K562 (cell line): ENCODE measurements at regions not wholly inside any gene's neighbourhood (a gene's known extent, or its start where the extent isn't known, plus 50 kb on each side); places are given as distances from the start of the nearest gene placed in this dataset.
A peak's percentile ranks its signal among the peaks of the same experiment; 100 is the strongest.

Experiments used
- ATAC-seq: fragments of 200-7000 bp; cut with Tn5 transposase; 3 replicates; pipeline ENCODE4 v1.9.1; 2020; ENCODE audit warnings: moderate library complexity
- BruUV-seq: library from RNA; stranded (reverse); fragments of 400-500 nt; replicated peaks from 2 replicates; lab custom pipeline; 2021; lab: Mats Ljungman, UMichigan
- CTCF ChIA-PET: fragments of 300-600 bp; formaldehyde crosslinking; extraction: SDS; loops from one replicate; lab custom pipeline; 2021; ENCODE audit warnings: low intra/inter-chr PET ratio; lab: Yijun Ruan, JAX
- POLR2A ChIA-PET: fragments of 300-600, 350-650 bp; sonication (Branson Sonifier 250); formaldehyde crosslinking; extraction: SDS; loops from one replicate; lab custom pipeline; 2021; ENCODE audit warnings: antibody characterized with exemption, inconsistent platforms; lab: Yijun Ruan, JAX
- DNase-seq, 4 experiments: peaks; one replicate each; pipeline versions ENCODE4 v3.0.0 to v3.0.0-alpha.2; 2011 to 2018; ENCODE audit warnings: low spot score in 3 of 4, mixed read lengths in 3 of 4; ENCODE audit errors: extremely low read depth in 1 of 4
- FAIRE-seq: peaks from 2 replicates; lab custom pipeline; 2011; peaks lifted over from hg19 to GRCh38; lab: Jason Lieb, UNC
- H2AFZ ChIP-seq: 2 replicates; pipeline ENCODE4 v1.6.0; 2011; ENCODE audit warnings: low read depth, low read length, control low read depth, inconsistent platforms
- H3K27ac ChIP-seq: fragments of 200-600 bp; 3 replicates; pipeline ENCODE4 v1.8.0; 2011; ENCODE audit warnings: low read depth, mild to moderate bottlenecking, control low read depth, inconsistent platforms, low read length, moderate library complexity, mixed read lengths; ENCODE audit errors: extremely low read depth
- H3K27me3 ChIP-seq, 2 experiments: fragments of 300-600 bp in 1 of 2; 2 replicates in 1 of 2; 3 replicates in 1 of 2; pipeline versions ENCODE4 v1.6.0 to v1.8.0; 2011; ENCODE audit warnings: inconsistent platforms in 2 of 2, low read length in 2 of 2, mild to moderate bottlenecking in 1 of 2, mixed read lengths in 1 of 2, moderate library complexity in 1 of 2; ENCODE audit not compliant: control insufficient read depth in 2 of 2, insufficient read depth in 2 of 2
- H3K36me3 ChIP-seq: fragments of 300-600 bp; 3 replicates; pipeline ENCODE4 v1.8.0; 2011; ENCODE audit warnings: mild to moderate bottlenecking, low read length, inconsistent platforms; ENCODE audit not compliant: control insufficient read depth, insufficient read depth
- H3K4me1 ChIP-seq, 2 experiments: fragments of 200-600 bp in 1 of 2; replicated peaks in 1 of 2; 2 replicates in 1 of 2; 3 replicates in 1 of 2; pipeline versions ENCODE4 v1.5.1 to v1.8.0; 2011; ENCODE audit warnings: inconsistent platforms in 2 of 2, low read length in 2 of 2, mild to moderate bottlenecking in 1 of 2, mixed read lengths in 1 of 2, moderate library complexity in 1 of 2; ENCODE audit not compliant: control insufficient read depth in 2 of 2, insufficient read depth in 2 of 2
- H3K4me2 ChIP-seq: 2 replicates; pipeline ENCODE4 v1.6.1; 2011; ENCODE audit warnings: low read length, control low read depth, inconsistent platforms, mixed read lengths; ENCODE audit not compliant: insufficient read depth
- H3K4me3 ChIP-seq: fragments of 200-600 bp; sonication (generic), shearing (Covaris generic); 2 replicates; pipeline ENCODE4 v1.5.1; 2016; ENCODE audit warnings: control low read depth, inconsistent platforms
- H3K79me2 ChIP-seq: fragments of 200-600 bp; 3 replicates; pipeline ENCODE4 v1.8.0; 2011; ENCODE audit warnings: low read length, inconsistent platforms; ENCODE audit not compliant: control insufficient read depth, insufficient read depth
- H3K9ac ChIP-seq, 2 experiments: 2 replicates each; pipeline versions ENCODE4 v1.6.0 to v1.6.1; 2011; ENCODE audit warnings: low read depth in 2 of 2, low read length in 2 of 2, control low read depth in 1 of 2, inconsistent platforms in 1 of 2, mild to moderate bottlenecking in 1 of 2, mixed read lengths in 1 of 2; ENCODE audit not compliant: insufficient read depth in 1 of 2
- H3K9me1 ChIP-seq: one replicate; pipeline ENCODE4 v1.6.0; 2011; ENCODE audit warnings: inconsistent platforms, mild to moderate bottlenecking, low read length, moderate library complexity; ENCODE audit not compliant: control insufficient read depth, insufficient read depth
- H3K9me3 ChIP-seq: replicated peaks from 2 replicates; pipeline ENCODE4 v1.5.1; 2011; ENCODE audit warnings: low read depth, low read length, inconsistent platforms; ENCODE audit not compliant: control insufficient read depth, insufficient read depth
- H4K20me1 ChIP-seq: replicated peaks from 2 replicates; pipeline ENCODE4 v1.6.1; 2011; ENCODE audit warnings: low read length, inconsistent platforms, mixed read lengths; ENCODE audit not compliant: control insufficient read depth, insufficient read depth
- CREB1 ChIP-seq, 2 experiments: sonication (generic) in 1 of 2; formaldehyde crosslinking in 1 of 2; IDR thresholded peaks; 2 replicates each; pipeline versions ENCODE4 v1.6.1 to v1.8.0; 2012 to 2022; ENCODE audit warnings: inconsistent platforms in 1 of 2, mild to moderate bottlenecking in 1 of 2, missing genetic modification reagents in 1 of 2, moderate library complexity in 1 of 2
- MCM5 ChIP-seq: fragments of 450-650 bp; IDR thresholded peaks from 2 replicates; pipeline ENCODE4 v1.6.1; 2016; ENCODE audit warnings: low read depth
- MEF2D ChIP-seq: conservative IDR thresholded peaks from 2 replicates; pipeline ENCODE4 v1.6.1; 2016; ENCODE audit warnings: low read depth, missing genetic modification characterization, missing compliant biosample characterization
- NFE2 ChIP-seq: IDR thresholded peaks from 2 replicates; pipeline ENCODE4 v1.6.1; 2014; ENCODE audit warnings: antibody characterized with exemption, low read depth
- RAD21 ChIP-seq, 2 experiments: fragments of 250-450 bp in 1 of 2; fragments of 450-650 bp in 1 of 2; sonication (Bioruptor Pico) in 1 of 2; formaldehyde crosslinking in 1 of 2; IDR thresholded peaks in 1 of 2; conservative IDR thresholded peaks in 1 of 2; 2 replicates each; pipeline versions ENCODE4 v1.4.0 to v1.8.0; 2020 to 2022; ENCODE audit warnings: mild to moderate bottlenecking in 2 of 2, moderate library complexity in 1 of 2
- TGIF2 ChIP-seq: sonication (generic); formaldehyde crosslinking; IDR thresholded peaks from 2 replicates; pipeline ENCODE4 v1.8.1; 2022; ENCODE audit warnings: mild to moderate bottlenecking, missing genetic modification reagents, moderate library complexity
- ZNF77 ChIP-seq: fragments of 250-450 bp; sonication (Bioruptor Pico); IDR thresholded peaks from 2 replicates; pipeline ENCODE4 v1.5.0; 2020
- WGBS: fragments of 100-300 bp; shearing (Covaris generic); methylation state at CpG from one replicate; pipeline ENCODE4 v1.1.6; 2016; ENCODE audit warnings: low coverage, mixed read lengths; ENCODE audit not compliant: insufficient coverage; ENCODE audit errors: missing lambda C conversion rate; 5-methylcytosine and 5-hydroxymethylcytosine counted together
- in situ Hi-C: fragments of 300-500 bp; cut with MboI; formaldehyde crosslinking; loops from 4 replicates; pipeline ENCODE4 v1.15.0; 2018; ENCODE audit warnings: inconsistent platforms, mixed read lengths
- intact Hi-C: fragments of 100-400 bp; cut with micrococcal nuclease; formaldehyde crosslinking; loops from 2 replicates; pipeline ENCODE4 v1.14.2; 2022
- TF ChIP-seq, protein P1 (sequence below), 2 experiments: fragments of 450-650 bp; formaldehyde crosslinking in 1 of 2; IDR thresholded peaks; 2 replicates each; pipeline versions ENCODE4 v1.4.0 to v1.6.1; 2014 to 2020; ENCODE audit warnings: mild to moderate bottlenecking in 2 of 2, borderline replicate concordance in 1 of 2, low read depth in 1 of 2
- TF ChIP-seq, protein P2 (sequence below): fragments of 450-650 bp; IDR thresholded peaks from 2 replicates; pipeline ENCODE4 v1.6.1; 2016; ENCODE audit warnings: mild to moderate bottlenecking

GRCh38 chr15:38690719-38691332, 126.2 kb upstream of the RASGRP1 start:
- Histone ChIP-seq H3K4me3 (no peak overlapping the region), H3K27ac (no peak overlapping the region), H3K79me2 (no peaks in the 10 kb centered on the region), H2AFZ (no peak overlapping the region), H3K9me3 (no peaks in the 10 kb centered on the region; the same call in 1 of the 2 replicates), H3K36me3 (no peaks in the 10 kb centered on the region), H3K4me2 (no peak overlapping the region), H3K9ac (no peak overlapping the region), H3K27me3 (no peaks in the 10 kb centered on the region; a peak in 1 of 5 replicates), H3K4me1 (no peaks in the 10 kb centered on the region), H4K20me1 (no peaks in the 10 kb centered on the region), H3K9me1 (no peaks in the 10 kb centered on the region)
- BruUV-seq, result no TSS peak
- ChIA-PET POLR2A (interaction anchor here (0.7 kb wide), 1 partner anchor 477 kb away, joined by 5 read pairs; no protein-coding TSS in a partner anchor), CTCF (interaction anchor here (0.9 to 1.0 kb wide), 2 partner anchors 9 to 217 kb away, joined by 3 to 5 read pairs; no protein-coding TSS in a partner anchor)
- FAIRE-seq, result peak; percentile 99
- in situ Hi-C loops, result loop anchor here (5.0 to 10.0 kb wide), 3 partner anchors 126 to 699 kb away; partner anchors contain the start of gene RASGRP1
- intact Hi-C loops, result no loop called here
- peak; percentile 90 for ATAC-seq
- peak; percentile 60 to 84 (median 66) for DNase-seq
- 1% methylated on average over 4 of the region's 4 CpGs for WGBS
- TF ChIP-seq MEF2D (tag), result no peak
- TF ChIP-seq MCM5, result no peak
- peak; percentile 33 to 71 for TF ChIP-seq RAD21 (CRISPR knock-in tag; conservative IDR thresholded peaks at IDR 0.05 in 1 of 2, IDR thresholded peaks at IDR 0.05 in 1 of 2)
- no peak for TF ChIP-seq ZNF77 (CRISPR knock-in tag)
- TF ChIP-seq CREB1 (IDR thresholded peaks at IDR 0.05), result no peak
- no peak for TF ChIP-seq CREB1 (CRISPR knock-in tag; IDR thresholded peaks at IDR 0.05)
- no peak for TF ChIP-seq TGIF2 (CRISPR knock-in tag)
- TF ChIP-seq NFE2, result peak; percentile 57
- TF ChIP-seq, protein P1, sequence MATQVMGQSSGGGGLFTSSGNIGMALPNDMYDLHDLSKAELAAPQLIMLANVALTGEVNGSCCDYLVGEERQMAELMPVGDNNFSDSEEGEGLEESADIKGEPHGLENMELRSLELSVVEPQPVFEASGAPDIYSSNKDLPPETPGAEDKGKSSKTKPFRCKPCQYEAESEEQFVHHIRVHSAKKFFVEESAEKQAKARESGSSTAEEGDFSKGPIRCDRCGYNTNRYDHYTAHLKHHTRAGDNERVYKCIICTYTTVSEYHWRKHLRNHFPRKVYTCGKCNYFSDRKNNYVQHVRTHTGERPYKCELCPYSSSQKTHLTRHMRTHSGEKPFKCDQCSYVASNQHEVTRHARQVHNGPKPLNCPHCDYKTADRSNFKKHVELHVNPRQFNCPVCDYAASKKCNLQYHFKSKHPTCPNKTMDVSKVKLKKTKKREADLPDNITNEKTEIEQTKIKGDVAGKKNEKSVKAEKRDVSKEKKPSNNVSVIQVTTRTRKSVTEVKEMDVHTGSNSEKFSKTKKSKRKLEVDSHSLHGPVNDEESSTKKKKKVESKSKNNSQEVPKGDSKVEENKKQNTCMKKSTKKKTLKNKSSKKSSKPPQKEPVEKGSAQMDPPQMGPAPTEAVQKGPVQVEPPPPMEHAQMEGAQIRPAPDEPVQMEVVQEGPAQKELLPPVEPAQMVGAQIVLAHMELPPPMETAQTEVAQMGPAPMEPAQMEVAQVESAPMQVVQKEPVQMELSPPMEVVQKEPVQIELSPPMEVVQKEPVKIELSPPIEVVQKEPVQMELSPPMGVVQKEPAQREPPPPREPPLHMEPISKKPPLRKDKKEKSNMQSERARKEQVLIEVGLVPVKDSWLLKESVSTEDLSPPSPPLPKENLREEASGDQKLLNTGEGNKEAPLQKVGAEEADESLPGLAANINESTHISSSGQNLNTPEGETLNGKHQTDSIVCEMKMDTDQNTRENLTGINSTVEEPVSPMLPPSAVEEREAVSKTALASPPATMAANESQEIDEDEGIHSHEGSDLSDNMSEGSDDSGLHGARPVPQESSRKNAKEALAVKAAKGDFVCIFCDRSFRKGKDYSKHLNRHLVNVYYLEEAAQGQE (IDR thresholded peaks at IDR 0.05; ENCODE audit: borderline replicate concordance), result peak; percentile 35; the same call in 1 of the 2 replicates
- TF ChIP-seq, protein P1 (CRISPR knock-in tag; IDR thresholded peaks at IDR 0.05; ENCODE audit: low read depth), result no peak
- TF ChIP-seq, protein P2, sequence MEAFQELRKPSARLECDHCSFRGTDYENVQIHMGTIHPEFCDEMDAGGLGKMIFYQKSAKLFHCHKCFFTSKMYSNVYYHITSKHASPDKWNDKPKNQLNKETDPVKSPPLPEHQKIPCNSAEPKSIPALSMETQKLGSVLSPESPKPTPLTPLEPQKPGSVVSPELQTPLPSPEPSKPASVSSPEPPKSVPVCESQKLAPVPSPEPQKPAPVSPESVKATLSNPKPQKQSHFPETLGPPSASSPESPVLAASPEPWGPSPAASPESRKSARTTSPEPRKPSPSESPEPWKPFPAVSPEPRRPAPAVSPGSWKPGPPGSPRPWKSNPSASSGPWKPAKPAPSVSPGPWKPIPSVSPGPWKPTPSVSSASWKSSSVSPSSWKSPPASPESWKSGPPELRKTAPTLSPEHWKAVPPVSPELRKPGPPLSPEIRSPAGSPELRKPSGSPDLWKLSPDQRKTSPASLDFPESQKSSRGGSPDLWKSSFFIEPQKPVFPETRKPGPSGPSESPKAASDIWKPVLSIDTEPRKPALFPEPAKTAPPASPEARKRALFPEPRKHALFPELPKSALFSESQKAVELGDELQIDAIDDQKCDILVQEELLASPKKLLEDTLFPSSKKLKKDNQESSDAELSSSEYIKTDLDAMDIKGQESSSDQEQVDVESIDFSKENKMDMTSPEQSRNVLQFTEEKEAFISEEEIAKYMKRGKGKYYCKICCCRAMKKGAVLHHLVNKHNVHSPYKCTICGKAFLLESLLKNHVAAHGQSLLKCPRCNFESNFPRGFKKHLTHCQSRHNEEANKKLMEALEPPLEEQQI, result peak; percentile 22; the same call in 1 of the 2 replicates
